NCI-H1694 (cell line): ENCODE measurements at regions not wholly inside any gene's neighbourhood (a gene's known extent, or its start where the extent isn't known, plus 50 kb on each side); places are given as distances from the start of the nearest gene placed in this dataset.

Source experiments
- DNase-seq: peaks from one replicate; lab custom pipeline; 2025; lab: John Stamatoyannopoulos, UW

DNA sequence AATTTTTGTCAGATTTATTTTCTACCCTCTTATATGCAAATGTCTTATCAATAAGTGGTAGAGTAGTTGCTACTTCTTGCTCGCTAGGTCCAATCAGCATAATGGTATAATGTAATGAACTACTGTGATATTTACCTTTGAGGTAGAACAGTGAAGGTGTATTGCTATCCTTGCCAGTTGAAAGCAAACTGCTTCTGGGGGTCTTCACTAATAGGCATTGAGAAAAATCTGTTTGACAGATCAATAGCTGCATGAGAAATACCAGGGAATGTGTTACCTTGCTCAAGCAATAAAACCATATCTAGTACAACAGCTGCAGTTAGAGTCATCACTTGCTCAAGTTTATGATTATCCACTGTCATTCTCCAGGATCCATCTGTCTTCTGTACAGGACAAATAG, 50.1 kb upstream of the EFEMP1 start:
- DNase-seq = no peak

DNA sequence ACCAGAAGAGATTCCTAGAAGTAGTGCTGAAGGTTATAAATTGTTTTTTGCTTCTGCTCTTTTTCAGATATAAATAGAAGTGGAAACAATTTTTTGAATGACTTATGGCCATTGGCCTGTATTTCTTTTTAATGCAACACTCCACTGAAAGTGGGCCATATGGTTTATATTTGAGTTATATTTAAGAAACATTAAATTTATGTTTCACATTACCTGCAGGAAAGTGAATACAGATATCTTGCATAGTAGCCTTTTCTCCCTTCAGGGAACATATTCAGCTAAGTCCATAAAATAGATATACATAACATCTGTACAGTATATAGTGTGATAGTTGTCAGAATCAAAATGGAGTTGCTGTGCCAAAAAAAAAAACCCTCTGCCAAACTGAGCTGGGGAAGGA, 53.1 kb upstream of the EFEMP1 start:
- no peak for DNase-seq

DNA sequence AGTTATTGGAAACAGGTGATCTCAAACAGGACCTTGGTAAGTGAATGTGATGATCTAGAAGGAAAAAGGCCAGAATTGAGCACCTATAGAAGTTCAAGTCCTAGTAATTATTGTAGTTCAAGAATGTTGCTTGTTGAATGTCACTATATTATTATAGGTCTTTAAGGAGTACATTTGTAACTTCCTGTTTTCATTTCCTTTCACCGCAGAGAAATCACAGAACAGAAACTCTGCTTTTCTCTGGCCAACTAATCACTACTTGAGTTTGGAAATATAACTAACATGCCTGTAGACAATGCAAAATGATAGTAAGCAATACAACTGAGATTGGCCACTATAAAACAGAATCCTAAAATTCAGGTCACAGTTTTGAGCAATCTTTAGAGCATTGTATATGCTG, 61.8 kb upstream of the EFEMP1 start:
- no peak for DNase-seq

DNA sequence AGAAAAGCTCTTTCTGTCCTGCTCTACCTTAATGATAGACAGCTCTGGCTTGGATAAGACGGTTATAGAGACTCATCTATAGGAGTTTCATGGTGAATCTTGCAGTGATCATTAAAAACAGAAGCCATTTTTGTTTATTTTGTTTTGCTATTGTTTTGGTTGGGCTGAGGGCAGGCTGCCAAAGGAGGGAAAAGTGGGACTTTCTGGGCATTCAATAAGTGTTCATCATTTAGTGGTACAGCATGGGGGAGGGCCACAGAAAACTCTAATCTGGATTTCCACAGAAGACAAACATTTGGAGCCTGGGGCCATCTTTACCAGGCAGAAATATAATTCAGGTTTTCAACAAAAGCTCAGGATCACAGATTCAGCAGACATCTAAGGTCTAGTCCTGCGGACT, 62.4 kb upstream of the EFEMP1 start:
- no peak for DNase-seq

DNA sequence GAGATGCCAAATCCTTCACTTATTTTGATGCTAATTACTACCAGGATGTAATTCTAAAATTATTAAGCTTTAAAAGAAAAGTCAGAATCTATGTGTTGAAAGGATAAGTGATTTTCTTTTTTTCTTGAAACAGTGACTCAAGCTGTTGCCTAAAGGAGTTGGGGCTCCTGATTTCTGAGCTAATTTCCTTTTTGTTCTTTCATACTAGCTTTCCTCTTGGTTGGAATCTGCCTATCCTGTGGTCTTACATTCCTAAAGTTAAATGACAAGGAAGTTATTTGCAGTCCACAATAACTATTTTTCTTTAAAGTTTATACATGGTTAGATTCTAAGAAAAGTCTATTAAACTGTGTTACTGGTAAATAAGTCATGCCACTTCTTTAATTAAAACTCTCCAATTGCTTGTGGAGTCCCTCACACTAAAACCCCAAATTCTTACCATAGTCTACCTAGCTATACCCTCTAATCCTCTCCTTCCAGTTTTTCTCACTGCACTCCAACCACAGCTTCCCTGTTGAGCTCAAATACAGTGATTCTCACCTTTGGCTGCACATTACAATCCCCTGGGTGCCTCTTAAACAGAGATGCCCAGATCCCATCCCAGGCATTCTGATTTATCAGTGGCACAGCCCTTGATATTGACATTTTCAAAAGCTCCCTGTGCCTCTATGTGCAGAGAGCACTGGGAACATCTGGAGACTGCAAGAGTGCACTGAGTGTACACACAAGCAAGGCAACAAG, 63.3 kb upstream of the EFEMP1 start:
- no peak for DNase-seq

DNA sequence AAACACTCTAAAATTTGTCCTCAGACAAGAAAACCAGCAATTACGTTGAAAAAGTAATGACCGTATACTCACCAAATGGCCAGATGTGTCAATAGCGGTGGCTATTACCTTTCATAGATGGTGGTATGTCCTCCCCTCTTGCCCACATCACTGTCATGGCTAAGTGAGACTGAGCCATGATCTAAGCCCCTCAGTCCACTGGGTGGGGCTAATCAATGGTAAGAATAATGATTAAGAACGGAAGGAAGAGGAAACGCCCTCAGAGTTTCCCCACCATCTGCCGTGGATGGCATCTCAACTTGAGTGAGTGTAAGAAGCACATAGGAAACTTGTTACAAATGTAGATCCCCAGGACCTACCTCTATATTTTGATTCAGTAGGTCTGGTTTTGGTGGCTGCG, 65.8 kb upstream of the EFEMP1 start:
- DNase-seq = no peak

DNA sequence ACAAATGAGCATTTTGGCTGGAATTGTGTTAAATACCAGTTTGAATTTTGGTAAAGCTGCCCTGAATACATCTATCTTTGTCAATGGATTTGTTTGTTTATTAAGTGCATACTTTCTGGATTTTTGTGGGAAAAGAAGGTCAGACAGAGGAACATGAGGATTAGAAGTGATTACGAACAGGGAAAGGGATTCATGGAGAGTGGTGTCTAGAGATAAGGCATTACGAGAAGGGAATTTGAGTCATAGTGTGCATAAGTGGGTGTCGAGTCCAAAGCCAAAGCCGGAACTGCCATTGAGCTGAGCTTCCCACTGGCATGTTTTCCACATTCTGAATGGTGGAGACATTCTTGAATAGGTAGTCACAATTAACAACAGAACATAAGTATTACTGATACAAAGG, 68.9 kb upstream of the EFEMP1 start:
- no peak for DNase-seq

DNA sequence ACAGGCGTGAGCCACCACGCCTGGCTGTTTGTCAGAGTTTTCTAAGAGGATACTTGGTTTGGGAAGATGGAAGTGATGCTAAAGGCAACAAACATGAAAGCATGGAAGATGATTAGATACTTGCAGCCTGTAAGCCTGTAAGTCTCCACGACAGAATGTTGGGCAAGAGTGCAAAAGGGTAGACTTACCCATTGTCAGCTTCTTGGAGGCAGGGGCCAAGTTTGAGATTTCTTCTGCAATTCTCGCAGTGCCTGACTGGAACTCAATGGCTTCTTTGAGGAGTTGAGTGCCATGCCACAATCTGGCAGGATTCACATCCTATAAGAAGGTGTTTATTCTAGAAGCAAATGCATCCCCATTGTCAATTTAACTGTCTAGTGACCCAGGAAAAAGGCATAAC, 70.1 kb upstream of the EFEMP1 start:
- no peak for DNase-seq

DNA sequence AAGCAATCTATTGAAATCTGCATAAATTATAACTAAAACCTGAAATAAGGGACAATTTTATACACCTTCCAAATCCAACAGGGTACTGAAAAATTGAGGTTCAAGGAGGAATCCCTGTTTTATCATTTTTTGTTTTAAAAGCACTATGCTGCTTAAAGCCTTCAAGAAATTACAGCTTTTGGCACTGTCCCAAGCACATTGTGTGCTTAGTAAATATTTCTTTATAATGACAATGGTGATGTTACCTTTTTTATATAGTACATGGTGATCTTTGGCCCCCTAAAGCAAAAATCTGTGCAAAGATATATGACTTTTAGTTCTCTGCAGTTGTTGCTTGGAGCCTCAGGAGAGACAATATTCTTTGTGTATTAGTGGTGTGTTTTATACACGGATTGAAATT, 71.6 kb upstream of the EFEMP1 start:
- no peak for DNase-seq

DNA sequence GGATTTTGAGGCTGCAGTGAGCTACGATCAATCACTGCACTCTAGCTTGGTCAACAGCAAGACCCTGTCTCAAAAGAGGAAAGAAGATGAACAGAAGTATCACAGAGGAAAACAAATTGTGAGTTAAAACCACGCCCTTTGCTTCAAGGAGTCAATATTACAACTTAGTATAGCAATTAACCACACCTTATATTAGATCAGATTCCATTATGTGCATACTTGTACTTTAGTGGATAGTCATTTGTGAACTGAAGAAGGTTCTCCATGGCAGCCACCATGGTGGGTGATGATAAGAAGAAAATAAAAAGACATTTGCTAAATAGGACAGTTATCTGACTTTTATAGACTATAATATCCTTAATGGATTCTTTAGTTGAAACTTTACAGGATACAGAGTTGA, 72.3 kb upstream of the EFEMP1 start:
- DNase-seq = no peak

DNA sequence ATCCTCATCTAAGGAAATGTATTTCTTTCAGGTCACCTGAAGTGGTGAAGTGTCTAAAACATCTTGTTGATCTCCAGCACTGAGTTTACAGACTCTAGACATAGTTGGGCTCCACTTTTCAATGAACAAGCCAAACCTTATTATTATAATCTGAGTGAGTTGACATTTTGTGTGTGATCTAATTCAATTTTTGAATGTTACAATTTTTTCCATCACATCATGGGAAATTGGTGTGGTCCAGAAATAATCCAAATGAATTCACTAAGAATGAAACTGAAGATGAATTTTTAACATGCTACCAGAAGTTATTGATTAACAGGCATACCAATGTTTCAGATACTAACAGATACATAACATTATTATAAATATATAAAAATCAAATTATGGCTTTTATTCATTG, 75.6 kb upstream of the EFEMP1 start:
- DNase-seq = no peak

DNA sequence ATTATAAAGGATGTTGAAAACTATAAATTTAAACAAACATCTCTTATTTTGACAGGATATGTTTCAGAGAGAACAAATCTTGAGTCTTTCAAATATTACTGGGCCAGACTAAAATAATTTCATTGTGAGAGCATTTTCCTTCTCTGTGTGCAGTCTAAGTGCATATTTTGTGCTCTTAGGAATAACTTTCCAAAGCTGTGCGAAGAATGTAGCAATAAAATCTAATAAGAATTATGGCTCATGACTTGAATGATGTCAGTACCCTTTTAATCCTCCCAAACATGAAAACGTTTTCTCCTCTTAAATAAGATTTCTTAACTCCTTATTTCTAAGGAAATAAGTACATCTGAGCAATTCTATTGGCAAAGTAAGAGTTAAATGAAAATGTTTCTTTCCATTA, 76.2 kb upstream of the EFEMP1 start:
- no peak for DNase-seq

DNA sequence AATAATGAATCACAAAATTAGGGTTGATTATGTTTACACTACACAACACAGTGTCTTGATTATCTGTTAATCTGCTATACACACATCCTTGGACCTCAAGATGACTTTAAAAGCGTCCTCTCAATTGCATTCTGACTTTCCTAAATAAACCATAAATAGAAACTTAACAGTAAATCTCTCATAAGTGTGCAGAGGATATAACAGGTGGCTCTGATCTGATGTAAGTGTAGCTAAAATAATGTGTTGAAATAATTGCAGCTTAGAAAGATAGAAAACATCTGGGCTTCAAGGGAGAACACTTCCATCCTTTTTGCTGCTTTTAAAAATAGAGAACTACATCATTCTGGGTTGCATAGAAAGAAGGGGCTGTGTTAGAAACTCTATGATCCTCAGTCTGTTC, 78.4 kb upstream of the EFEMP1 start:
- no peak for DNase-seq

DNA sequence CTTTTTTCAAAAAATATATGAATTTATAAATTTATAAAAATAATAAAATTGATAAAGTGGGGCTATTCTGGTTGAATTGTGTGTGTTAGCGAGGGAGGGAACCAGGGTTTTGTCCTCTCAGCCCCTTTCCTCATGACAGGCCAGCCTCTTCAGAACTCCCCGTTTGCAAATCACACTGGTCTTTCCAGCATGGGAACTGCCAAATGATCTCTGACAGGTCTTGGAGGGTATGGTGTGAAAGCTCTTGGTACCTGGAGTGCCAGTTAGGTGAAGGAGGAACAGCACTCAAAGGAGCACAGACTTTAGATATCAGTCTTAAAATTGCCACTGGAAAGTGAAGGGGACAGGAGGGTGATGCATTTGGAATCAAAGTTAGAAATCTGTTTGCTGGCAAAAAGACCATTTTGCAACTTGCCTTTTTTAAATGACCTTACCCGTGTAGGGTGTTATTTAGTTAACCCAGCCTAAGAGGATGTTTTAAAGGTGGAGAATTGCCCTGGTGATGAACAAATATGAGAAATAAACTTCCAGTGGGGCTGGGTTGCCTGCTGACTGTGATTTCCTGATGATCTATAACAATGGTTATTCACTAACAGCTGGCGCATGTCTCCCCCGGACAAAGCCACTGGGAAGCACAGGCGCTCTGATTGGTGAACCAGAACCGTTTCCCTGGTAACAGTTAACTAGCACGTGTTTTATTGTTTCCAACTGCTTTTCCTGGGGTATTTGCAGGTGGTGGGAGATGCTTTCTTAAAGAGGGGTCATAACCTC, 85.3 kb upstream of the EFEMP1 start:
- peak; percentile 81 for DNase-seq

DNA sequence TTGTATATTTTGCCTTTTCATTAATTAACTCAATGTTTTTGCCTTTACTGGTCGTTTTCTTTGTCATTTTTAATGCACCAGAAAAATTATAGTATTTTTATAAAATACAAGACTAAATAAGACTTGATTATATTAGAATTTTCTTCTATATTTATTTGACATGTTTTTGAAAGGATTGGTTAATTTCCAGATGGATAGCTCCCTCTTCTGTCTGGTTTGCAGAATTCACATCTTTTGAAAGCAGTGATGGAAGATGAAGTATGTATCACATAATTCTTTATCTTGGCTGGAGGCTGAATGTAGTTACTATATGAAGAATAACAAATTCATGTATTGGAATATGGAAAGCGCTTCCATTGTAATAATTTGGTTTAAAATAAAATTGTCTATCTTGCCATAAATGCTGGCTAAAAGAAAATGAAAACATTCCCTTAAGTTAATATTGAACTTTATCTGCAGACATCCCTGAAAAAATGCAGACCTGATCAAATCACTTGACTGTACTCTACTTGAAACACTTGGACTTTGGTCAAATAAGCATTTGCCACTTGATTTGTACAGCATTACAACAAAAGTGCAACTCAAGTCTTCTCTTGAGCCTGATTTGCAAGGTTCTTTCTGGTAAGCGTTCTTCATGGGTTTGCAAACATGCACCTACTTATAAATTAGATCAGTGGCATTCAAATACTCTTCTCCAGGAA, 86.3 kb upstream of the EFEMP1 start:
- DNase-seq = peak; percentile 26

DNA sequence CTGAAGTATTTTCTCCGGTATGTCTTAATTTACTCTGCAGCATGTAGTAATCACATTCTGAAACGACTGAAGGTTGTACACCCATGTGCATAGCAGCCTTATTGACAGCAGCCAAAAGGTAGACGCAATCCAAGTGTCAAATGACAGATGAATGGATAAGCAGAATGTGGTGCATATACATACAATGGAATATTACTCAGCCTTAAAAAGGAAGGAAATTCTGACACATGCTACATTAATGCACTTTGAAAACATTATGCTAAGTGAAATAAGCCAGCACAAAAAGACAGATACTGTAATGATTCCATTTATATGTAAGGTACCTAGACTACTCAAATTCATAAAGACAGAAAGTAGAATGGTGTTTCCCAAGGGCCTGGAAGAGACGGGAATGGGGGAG, 88.0 kb upstream of the EFEMP1 start:
- DNase-seq = no peak

DNA sequence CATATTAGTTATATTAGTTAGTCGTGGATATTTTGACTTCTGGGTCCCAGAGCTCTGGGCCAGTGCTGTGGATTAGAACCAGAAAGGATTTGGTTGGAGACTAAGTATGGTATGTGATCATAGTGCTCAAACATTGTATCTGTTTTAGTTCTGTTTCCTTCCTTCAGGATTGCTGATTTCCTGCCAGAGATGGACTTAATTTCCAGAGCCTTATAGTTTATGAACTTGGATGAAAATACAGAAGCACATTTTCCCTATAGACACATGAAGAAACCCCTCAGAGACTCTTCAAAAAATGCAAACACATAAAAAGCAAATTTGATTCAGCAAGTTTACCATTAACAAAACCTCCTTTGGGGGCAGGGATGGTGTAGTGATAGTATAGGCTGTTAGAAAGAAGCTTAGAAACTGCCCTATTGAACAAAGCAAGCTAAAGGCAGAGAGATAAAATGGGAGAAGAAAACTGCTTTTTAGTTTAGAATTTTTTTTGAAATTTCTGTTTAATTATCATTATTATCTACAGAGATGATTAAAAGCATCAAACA, 88.7 kb upstream of the EFEMP1 start:
- no peak for DNase-seq

DNA sequence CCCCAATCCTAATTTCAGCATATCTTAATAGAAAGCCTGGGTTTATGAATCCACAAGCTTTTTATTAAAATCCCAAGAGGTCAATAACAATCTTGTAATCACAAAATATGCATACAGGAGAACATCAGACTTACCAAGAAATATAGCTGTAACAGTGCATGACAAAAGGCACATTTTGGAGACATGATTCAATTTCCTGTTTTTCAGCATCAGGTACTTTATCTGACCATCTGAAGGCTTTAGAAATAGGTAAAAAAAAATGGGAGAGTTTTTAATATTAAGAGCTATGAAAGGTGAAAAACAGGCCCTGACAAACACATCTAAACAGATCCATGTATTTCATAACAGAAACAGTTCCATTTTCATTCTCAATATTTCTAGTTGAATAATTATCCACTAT, 89.9 kb upstream of the EFEMP1 start:
- DNase-seq = no peak

DNA sequence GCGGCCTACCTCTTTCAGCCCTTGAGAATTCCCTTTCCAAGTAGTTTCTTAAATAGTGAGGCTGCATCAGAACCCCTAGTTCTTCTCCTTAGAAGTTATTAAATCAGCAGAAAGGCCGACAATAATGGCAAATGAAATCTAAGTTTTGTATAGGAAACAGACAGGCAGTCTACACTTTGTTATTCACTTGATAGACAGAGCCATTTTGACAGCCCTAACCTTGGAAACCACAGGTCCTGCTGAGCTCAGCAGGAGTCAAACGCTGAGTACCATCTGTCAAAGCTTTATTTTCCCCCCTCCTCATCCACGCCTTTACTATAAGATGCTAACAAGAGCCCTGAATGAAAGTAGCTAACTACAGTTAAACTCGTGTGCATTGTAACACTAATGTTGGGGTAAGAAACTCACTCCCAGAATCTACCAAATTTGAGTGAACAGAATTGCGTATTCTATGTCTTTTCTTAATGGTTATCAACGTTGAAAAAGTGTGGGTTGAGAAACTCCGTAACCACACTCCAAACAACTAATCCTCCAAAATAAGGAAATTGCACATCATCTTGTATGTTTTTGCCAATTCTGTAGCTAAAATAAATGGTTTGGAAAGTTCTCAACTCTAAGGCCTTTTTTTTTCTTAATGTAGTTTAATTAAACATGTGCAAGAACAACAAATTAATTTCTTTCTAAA, 90.6 kb upstream of the EFEMP1 start:
- DNase-seq = no peak

DNA sequence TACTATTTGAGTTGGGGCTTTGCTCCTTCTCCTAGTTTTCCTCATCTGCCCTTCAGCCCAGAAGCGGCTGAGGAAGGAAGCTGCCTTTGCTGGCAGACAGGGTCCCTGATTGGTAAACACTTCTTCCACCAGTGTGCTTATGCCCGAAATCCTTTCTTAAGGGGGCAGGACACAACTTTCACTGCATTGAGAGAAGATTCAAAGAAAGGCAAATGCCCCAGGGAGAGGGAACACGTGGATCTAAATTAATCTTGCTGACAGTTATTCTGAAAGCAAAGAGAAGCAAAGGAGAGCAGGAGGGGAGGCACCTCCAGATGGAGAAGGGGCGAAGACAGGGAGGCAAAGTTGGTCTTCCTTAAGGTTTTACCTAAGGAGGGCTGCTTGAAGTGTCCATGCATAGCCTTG, 92.1 kb upstream of the EFEMP1 start:
- no peak for DNase-seq

DNA sequence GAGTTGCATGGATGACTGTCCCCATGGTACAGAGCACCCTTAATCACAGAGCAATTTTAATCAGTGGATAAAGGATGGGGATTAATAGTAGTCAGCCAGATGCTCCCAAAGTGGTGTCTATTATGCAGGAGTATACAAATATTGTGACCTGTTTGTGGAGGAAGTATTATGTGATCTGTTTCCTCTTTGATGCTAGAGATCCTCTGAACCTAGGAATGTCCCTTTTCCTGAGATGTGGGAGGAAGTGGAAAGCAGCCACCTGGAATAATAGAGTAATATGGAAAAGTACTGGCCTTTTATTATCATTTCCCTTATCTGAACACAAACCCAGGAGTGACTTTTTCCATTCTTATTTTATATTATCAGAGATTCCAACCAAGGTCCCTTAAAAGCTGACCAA, 94.2 kb upstream of the EFEMP1 start:
- DNase-seq = no peak

DNA sequence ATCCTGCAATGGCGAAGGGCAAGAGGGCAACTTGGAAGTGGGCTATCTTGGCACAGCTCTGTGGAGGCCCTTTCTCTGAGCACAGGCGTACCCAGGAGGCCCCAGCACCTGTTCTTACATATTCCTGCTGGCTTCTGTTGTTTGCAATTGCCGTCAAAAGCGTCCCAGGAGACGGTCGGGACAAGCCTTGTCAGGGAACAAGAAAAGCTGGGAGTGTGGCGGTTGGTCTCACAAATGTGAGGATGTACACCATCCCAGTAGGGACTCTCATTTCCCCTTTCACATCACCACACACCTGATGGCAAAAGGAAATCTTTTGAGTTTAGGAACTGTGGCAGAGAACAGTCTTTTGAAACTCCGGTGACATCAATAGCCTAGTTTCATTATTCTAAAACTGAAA, 94.7 kb upstream of the EFEMP1 start:
- DNase-seq = no peak

DNA sequence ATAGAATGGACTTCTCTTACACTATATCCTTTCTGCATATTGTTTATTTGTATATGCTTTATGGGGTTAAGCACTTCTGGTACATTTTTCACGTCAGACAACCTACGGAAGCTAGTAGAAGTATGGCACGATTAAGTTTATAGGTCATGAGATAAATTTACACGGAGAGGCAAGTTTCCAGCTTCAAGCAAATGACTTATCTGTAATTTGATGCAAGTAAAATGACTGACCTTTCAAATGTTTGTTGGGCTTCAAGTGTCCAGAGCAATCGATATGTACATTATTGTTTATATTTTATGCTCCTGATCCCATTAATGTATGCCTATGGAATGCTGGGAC, 97.5 kb upstream of the EFEMP1 start:
- DNase-seq = no peak
